Pancreas (tissue), 10 donors: ENCODE measurements at regions not wholly inside any gene's neighbourhood (a gene's known extent, or its start where the extent isn't known, plus 50 kb on each side); places are given as distances from the start of the nearest gene placed in this dataset.

Experiments used
- ATAC-seq, 4 donors: fragments of 200-7000 bp; cut with Tn5 transposase; one replicate each; pipeline versions ENCODE4 v1.8.0 to v1.9.1; 2020; ENCODE audit warnings: mild to moderate bottlenecking in 4 of 4, moderate library complexity in 4 of 4
- DNase-seq, 6 donors: peaks; one replicate each; pipeline ENCODE4 v3.0.0-alpha.2; 2020
- FAIRE-seq: peaks from 2 replicates; lab custom pipeline; 2012; peaks lifted over from hg19 to GRCh38; lab: Jason Lieb, UNC
- H3K27ac ChIP-seq, 4 donors: fragments of 200-600 bp; sonication (generic); 1 replicate in 3 of 4; 2 replicates in 1 of 4; pipeline versions ENCODE4 v1.5.0 to v1.8.0; 2020
- H3K27me3 ChIP-seq, 4 donors: fragments of 200-600 bp; one replicate each; pipeline ENCODE4 v1.8.0; 2021
- H3K36me3 ChIP-seq, 3 donors: fragments of 200-600 bp; sonication (generic) in 1 of 3; one replicate each; pipeline versions ENCODE4 v1.5.0 to v1.8.0; 2020 to 2021
- H3K4me1 ChIP-seq, 3 donors: fragments of 200-600 bp; one replicate each; pipeline ENCODE4 v1.8.0; 2021
- H3K4me3 ChIP-seq, 4 donors: fragments of 200-600 bp; sonication (generic) in 2 of 4; one replicate each; pipeline versions ENCODE4 v1.5.0 to v1.8.0; 2020 to 2021
- H3K9me3 ChIP-seq, 4 donors: fragments of 200-600 bp; one replicate each; pipeline ENCODE4 v1.8.0; 2021
- CTCF ChIP-seq, 4 donors: fragments of 200-600 bp; sonication (generic) in 3 of 4; IDR thresholded peaks; one replicate each; pipeline versions ENCODE4 v1.5.0 to v1.8.0; 2021; ENCODE audit warnings: antibody characterized with exemption in 4 of 4
- WGBS, 2 donors: extraction: QIAGEN DNeasy Blood & Tissue Kit; methylation state at CpG; one replicate each; pipeline ENCODE4 v1.1.7; 2013; 5-methylcytosine and 5-hydroxymethylcytosine counted together
- intact Hi-C, 3 donors: fragments of 100-400 bp; cut with DNase I; formaldehyde crosslinking; loops; one replicate each; pipeline versions ENCODE4 v1.11.1 to v1.14.2; 2022
- donor health status: healthy with polysubstance abuse.
- donor health status: DM: no; HTN: no; CAD: no; lungs with moderate emphysema.
- donor health status: DM: no; HTN: no; CAD: no.
- donor health status: control.
- donor health status: control.
- donor health status: Bipolar disorder and iron deficiency.
- donor health status: DM: yes; HTN: yes; CAD: no.
- donor health status: DM: no; HTN: no; CAD: no.
- donor health status: DM: no; HTN: no; CAD: no.
- donor health status: DM: yes; HTN: yes; CAD: no.

- WGBS, 2 donors = 85 to 95% methylated on average over 1 of the region's 1 CpG
- Histone ChIP-seq H3K4me3 (no peak overlapping the region), H3K27ac (no peak overlapping the region), H3K9me3 (no peaks in the 10 kb centered on the region), H3K27me3 (no peaks in the 10 kb centered on the region), H3K4me1 (no peaks in the 10 kb centered on the region), H3K36me3 (no peaks in the 10 kb centered on the region)
- no peak for ATAC-seq
- DNase-seq = no peak
- no peak for TF ChIP-seq CTCF (IDR thresholded peaks at IDR 0.05)
- intact Hi-C loops = no loop called here
- no peak for FAIRE-seq
Observed at GRCh38 chr2:144984038-144984437, 464.1 kb upstream of the ZEB2 start.

- ATAC-seq = no peak
- no peak for TF ChIP-seq CTCF (IDR thresholded peaks at IDR 0.05)
- FAIRE-seq = no peak
- H3K4me3 ChIP-seq = no peak overlapping the region
- H3K27me3 ChIP-seq = no peaks in the 10 kb centered on the region
- intact Hi-C loops = no loop called here
- H3K27ac ChIP-seq = no peak overlapping the region
- no peaks in the 10 kb centered on the region for H3K4me1 ChIP-seq
- H3K36me3 ChIP-seq = no peaks in the 10 kb centered on the region
- DNase-seq = no peak
- WGBS, 2 donors = 88 to 91% methylated on average over 2 of the region's 2 CpGs
- no peaks in the 10 kb centered on the region for H3K9me3 ChIP-seq
Observed at GRCh38 chr2:144983107-144983506, 463.2 kb upstream of the ZEB2 start.

GRCh38 chr2:144982481-144982880, 462.6 kb upstream of the ZEB2 start:
- H3K4me3 ChIP-seq = no peak overlapping the region
- H3K4me1 ChIP-seq = no peaks in the 10 kb centered on the region
- intact Hi-C loops = no loop called here
- no peak overlapping the region for H3K27ac ChIP-seq
- no peak for TF ChIP-seq CTCF (IDR thresholded peaks at IDR 0.05)
- H3K36me3 ChIP-seq = no peaks in the 10 kb centered on the region
- 62 to 81% methylated on average over 2 of the region's 2 CpGs for WGBS, 2 donors
- no peaks in the 10 kb centered on the region for H3K9me3 ChIP-seq
- no peaks in the 10 kb centered on the region for H3K27me3 ChIP-seq
- no peak for DNase-seq
- FAIRE-seq = no peak
- no peak for ATAC-seq

DNA sequence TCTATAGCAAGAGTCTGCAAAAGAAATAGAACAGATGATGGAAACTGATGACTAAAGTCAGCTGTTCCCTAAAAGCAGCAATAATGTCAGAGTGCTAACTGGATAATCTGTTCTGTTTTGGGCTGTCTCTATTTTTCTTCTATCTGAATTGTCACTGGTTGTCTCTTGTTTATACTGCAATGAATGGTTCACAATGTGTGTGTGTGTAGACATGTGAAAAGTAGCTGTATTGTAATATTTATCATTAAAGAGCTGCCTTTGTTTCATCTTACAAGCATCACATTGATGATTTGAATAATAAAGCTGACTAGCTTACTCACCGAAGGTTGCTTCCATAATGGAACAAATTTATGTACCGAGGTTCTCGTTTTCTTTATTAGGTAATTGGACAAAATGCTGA, 456.0 kb upstream of the ZEB2 start:
- ATAC-seq = no peak
- WGBS, 2 donors = 81 to 83% methylated on average over 3 of the region's 3 CpGs
- no peaks in the 10 kb centered on the region for H3K4me1 ChIP-seq
- no peaks in the 10 kb centered on the region for H3K27me3 ChIP-seq
- no peaks in the 10 kb centered on the region for H3K36me3 ChIP-seq
- intact Hi-C loops = no loop called here
- DNase-seq = no peak
- H3K9me3 ChIP-seq = no peaks in the 10 kb centered on the region
- no peak for TF ChIP-seq CTCF (IDR thresholded peaks at IDR 0.05)
- no peak overlapping the region for H3K27ac ChIP-seq
- no peak overlapping the region for H3K4me3 ChIP-seq
- FAIRE-seq = no peak

DNA sequence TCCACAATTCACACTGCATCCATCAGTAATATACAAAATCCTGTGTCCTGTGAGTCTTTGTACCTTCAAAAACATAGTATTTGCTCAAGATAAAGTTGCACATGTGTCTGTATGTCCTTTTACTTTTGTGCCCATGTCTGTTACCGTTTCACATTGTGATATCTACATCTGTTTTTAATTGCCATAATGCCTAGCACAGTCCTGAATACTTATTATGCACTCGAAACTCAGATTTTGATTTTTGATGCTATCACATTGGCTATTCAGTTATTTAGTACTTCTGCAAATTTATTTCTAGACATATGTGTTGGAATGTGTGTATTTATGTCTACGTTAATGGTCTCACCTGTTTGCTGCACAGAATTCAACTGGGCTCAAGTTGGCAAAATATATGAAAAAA, 452.8 kb upstream of the ZEB2 start:
- Histone ChIP-seq H3K27me3 (no peaks in the 10 kb centered on the region), H3K27ac (no peak overlapping the region), H3K4me1 (no peaks in the 10 kb centered on the region), H3K36me3 (no peaks in the 10 kb centered on the region), H3K9me3 (no peaks in the 10 kb centered on the region), H3K4me3 (no peak overlapping the region)
- no peak for TF ChIP-seq CTCF (IDR thresholded peaks at IDR 0.05)
- ATAC-seq = no peak
- intact Hi-C loops = no loop called here
- WGBS, 2 donors = 55 to 60% methylated on average over 3 of the region's 3 CpGs
- FAIRE-seq = no peak
- no peak for DNase-seq
